GM18517 (cell line): ENCODE measurements at regions not wholly inside any gene's neighbourhood (a gene's known extent, or its start where the extent isn't known, plus 50 kb on each side); places are given as distances from the start of the nearest gene placed in this dataset.

Experiments
- ATAC-seq: cut with Tn5 transposase; IDR thresholded peaks from one replicate; pipeline ENCODE4 v1.9.1; 2021; ENCODE audit warnings: mild to moderate bottlenecking, moderate library complexity; ENCODE audit not compliant: unreplicated experiment

- ATAC-seq: no peak
Measured at GRCh38 chr6:40083141-40083920, 149.1 kb upstream of the MOCS1 start.

- ATAC-seq: no peak
Measured at GRCh38 chr6:40082278-40083043, 148.2 kb upstream of the MOCS1 start.

GRCh38 chr6:40077736-40078135 is 143.5 kb upstream of the MOCS1 start:
- ATAC-seq: no peak

- ATAC-seq: no peak
Measured at GRCh38 chr6:40077315-40077714, 143.1 kb upstream of the MOCS1 start.

- no peak for ATAC-seq
Measured at GRCh38 chr6:40075056-40075590, 140.9 kb upstream of the MOCS1 start.

- ATAC-seq: no peak
Measured at GRCh38 chr6:40074306-40075055, 140.2 kb upstream of the MOCS1 start.

- ATAC-seq: no peak
Measured at GRCh38 chr6:40066372-40066771, 132.1 kb upstream of the MOCS1 start.

- no peak for ATAC-seq
Measured at GRCh38 chr6:40056865-40057264, 122.6 kb upstream of the MOCS1 start.

- no peak for ATAC-seq
Measured at GRCh38 chr6:40054602-40055001, 120.3 kb upstream of the MOCS1 start.

GRCh38 chr6:40054186-40054585 is 119.9 kb upstream of the MOCS1 start:
- no peak for ATAC-seq

GRCh38 chr6:40049128-40049527 is 114.9 kb upstream of the MOCS1 start:
- no peak for ATAC-seq

GRCh38 chr6:40044196-40044595 is 109.9 kb upstream of the MOCS1 start:
- ATAC-seq: no peak

GRCh38 chr6:40042232-40042631 is 108.0 kb upstream of the MOCS1 start:
- no peak for ATAC-seq

GRCh38 chr6:40039042-40039441 is 104.8 kb upstream of the MOCS1 start:
- no peak for ATAC-seq

GRCh38 chr6:40038626-40039025 is 104.4 kb upstream of the MOCS1 start:
- ATAC-seq: no peak

- ATAC-seq: no peak
Measured at GRCh38 chr6:40037271-40037670, 103.0 kb upstream of the MOCS1 start.

- no peak for ATAC-seq
Measured at GRCh38 chr6:40036186-40036585, 101.9 kb upstream of the MOCS1 start.

- ATAC-seq: no peak
Measured at GRCh38 chr6:40028449-40028848, 94.2 kb upstream of the MOCS1 start.

- ATAC-seq: no peak
Measured at GRCh38 chr6:40022867-40023266, 88.6 kb upstream of the MOCS1 start.

- ATAC-seq: no peak
Measured at GRCh38 chr6:40020166-40020565, 85.9 kb upstream of the MOCS1 start.

GRCh38 chr6:40015530-40015929 is 81.3 kb upstream of the MOCS1 start:
- ATAC-seq: no peak
